ENCODE measurements at regions not wholly inside any gene's neighbourhood (a gene's known extent, or its start where the extent isn't known, plus 50 kb on each side); places are given as distances from the start of the nearest gene placed in this dataset.
"Not testable (repeated sequence)": the region's sequence is repeated elsewhere in the genome, so short reads cannot be mapped to it uniquely, and the experiment has no call there.

DNA sequence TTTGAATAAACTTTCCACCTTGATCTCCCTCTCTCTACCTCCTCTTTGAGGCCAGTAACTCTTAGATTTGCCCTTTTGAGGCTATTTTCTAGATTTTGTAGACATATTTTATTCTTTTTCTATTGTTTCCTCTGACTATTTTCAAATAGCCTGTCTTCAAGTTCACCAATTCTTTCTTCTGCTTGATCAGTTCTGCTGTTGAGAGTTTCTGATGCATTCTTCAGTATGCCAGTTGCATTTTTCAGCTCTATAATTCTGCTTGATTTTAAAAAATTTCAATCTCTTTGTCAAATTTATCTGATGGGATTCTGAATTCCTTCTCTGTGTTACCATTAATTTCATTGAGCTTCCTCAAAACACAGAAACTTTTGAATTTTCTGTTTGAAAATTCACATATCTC is 257.5 kb downstream of the HAPSTR1 start:
- no peak for DNase-seq

DNA sequence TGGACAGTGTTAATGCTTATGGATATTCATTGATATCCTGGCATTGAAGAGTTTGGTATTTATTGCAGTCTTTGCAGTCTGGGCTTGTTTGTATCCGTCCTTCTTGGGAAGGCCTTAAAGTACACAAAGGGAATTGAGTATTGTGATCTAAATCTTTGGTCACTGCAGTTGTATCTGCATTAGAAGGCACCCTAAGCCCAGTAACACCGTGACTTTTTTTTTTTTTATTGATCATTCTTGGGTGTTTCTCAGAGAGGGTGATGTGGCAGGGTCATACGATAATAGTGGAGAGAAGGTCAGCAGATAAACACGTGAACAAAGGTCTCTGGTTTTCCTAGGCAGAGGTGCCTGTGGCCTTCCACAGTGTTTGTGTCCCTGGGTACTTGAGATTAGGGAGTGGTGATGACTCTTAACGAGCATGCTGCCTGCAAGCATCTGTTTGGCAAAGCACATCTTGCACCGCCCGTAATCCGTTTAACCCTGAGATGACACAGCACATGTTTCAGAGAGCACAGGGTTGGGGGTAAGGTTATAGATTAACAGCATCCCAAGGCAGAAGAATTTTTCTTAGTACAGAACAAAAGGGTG is 258.0 kb downstream of the HAPSTR1 start:
- DNase-seq = not testable (repeated sequence)

DNA sequence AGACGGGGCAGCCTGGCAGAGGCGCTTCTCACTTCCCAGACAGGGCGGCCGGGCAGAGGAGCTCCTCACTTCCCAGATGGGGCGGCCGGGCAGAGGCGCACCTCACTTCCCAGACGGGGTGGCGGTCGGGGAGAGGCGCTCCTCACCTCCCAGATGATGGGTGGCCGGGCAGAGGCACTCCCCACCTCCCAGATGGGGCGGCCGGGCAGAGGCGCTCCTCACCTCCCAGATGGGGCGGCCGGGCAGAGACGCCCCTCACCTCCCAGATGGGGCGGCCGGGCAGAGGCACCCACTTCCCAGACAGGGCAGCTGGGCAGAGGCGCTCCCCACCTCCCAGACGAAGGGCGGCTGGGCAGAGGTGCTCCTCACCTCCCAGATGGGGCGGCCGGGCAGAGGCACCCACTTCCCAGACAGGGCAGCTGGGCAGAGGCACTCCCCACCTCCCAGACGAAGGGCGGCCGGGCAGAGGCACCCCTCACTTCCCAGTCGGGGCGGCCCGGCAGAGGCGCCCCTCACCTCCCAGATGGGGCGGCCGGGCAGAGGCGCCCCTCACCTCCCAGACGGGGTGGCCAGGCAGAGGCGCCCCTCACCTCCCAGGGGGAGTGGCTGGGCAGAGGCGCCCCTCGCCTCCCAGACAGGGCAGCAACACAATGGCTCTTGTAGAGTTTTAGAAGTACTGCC is 258.8 kb downstream of the HAPSTR1 start:
- not testable (repeated sequence) for DNase-seq

DNA sequence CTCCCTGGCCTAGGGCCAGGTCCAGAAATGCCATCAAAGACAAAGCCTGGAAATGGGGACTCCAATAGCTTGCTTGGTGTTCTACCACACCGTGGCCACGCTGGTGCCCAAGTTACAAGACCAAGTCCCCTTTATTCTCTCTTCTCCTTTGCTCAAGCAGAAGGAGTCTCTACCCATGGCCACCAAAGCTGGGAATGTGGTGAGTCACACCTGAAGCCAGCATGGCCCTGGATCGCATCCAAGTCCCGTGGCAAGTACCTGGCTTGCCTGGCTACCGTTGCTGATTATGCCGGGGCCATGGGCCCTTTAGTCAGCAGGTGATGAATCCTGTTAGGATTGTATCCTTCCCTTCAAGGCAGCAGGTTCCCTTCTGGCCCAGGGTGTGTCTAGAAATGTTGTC is 260.0 kb downstream of the HAPSTR1 start:
- DNase-seq = no peak

DNA sequence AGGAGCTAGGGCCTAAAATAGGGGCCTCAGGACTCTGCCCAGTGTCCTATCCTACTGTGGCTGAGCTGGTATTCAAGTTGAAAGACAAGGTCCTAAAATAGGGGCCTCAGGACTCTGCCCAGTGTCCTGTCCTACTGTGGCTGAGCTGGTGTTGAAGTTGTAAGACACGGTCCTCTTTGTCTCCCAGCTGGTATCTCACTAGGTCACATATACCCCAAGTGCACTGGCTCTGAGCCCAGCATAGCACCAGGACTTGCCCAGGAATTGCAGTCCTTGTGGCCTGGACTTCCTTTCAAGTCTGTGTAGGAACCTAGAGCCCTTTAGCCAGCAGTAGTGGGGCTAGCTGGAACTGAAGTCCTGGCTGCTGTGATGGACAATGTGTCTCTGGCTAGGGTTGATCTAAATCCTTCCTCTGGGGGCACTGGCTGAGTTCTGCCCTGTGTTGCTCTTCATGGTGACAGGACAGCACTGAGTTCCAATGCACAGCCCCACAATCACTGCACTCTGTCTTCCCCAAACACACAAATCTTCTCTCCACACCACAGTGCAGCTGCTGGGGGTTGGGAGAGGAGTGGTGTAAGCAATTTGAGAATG is 260.5 kb downstream of the HAPSTR1 start:
- DNase-seq = no peak

DNA sequence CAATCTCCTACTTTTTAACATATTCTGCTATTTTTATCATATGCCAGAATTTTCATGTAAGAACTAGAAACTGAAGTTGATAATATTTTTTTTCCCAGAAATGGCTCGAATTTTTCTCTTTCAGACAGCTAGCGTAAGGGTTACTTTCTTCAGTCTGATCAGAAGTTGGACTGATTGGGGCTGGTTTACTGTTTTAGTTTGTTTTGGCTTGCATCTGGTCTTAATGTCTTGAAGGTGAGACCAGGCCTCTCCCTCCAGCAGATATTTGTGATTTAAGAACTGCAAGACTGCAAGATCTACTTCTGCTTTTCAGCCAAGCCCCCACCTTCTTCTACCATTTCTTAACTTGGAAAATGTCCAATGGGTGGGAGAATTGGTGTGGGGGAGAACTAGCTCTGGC is 266.4 kb downstream of the HAPSTR1 start:
- DNase-seq = no peak

DNA sequence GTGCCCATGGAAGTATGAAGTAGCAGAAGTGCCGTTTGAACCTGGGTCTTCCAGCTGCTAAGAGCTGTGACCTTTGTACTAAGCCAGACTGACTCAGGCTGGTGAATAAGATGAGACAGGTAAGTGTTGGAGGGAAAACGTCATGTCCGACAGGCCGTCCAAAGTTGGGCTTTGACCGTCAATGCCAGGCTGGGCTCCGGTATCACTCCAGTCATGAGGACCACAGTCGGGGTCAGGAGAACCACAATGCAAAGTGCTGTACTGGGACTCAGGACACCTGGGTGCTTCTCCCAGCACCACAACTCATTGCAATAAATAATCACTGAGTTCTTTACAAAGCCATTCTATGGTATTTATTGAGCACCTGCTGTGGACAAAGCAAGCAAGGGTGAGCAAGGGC is 268.6 kb downstream of the HAPSTR1 start:
- DNase-seq = no peak

DNA sequence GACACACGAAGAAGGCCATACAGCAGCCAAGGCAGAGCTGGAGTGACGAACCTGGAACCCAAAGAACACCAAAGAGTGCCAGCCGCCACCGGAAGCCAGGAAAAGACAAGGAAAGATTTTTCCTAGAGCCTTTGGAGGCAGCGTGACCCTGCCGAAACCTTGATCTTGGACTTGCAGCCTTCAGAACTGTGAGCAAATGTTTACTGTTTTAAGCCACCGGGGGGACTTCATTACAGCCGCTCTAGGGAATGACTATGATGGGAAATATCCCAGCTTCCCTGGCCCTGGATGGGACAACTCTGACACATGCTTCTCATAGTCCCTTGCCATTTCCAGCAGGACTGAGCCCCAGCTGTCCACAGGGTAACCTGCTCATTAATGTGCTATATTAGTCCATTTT is 270.6 kb downstream of the HAPSTR1 start:
- DNase-seq = no peak

DNA sequence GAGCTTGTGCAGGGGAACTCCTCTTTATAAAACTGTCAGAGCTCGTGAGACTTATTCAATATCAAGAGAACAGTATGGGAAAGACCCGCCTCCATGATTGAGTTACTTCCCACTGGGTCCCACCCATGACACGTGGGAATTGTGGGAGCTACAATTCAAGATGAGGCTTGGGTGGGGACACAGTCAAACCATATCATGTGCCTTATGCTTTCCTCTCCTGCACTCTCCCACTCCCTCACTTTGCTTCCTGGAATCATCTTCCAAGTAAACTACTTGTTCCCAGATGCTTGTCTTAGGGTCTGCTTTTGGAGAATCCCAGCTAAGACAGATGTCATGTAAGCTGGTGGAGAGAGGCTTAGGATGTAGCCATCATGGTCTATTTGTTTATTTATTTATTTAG is 271.2 kb downstream of the HAPSTR1 start:
- no peak for DNase-seq

DNA sequence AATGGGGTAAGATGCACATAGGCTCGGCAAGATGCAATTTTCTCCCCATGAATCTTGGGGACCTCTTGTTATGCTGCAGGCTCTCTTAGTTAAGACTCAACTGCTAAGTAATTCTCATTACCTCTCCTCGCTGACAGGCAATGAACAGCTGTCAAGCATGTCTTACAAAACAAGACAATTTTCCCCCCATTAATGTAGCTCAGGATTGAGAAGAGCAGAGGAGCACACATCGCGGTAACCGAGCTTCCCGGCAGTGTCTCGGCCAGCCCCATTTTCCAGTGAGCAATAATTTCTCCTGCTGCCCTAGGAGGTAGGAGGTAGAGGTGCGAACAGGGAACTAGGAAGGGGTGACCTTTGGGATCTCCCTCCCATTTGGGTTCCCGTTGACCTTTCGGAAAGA is 272.1 kb downstream of the HAPSTR1 start:
- no peak for DNase-seq

DNA sequence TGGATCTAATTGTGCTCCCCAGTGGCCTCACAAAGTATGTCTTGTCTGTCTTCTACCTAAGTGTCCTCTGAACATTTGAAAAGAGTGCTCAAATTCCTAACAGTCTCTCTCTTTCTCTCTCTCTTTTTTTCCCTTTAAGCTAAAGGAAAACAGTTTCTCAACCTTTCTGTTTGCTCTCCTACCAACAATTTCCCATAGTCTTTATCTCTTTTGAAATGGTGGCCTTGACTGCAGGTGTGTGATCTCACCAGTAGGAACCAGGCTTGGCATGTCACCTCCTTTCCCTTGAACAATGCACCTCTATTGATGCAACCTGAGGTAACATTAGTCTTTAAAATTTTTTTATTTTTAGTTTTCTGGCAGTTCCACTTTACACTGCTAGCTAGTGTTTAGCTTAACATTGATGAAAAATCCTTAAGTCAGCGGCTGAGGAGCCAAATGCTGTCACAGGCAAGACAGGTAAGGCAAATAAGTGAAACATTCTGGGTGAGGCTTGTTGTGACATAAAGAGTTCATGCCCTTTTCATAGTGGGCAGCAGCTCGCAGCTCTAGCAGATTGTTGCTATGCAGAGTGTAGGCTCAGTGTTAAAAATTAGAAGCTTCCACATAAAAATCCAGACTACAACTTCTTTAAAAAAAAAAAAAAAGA is 273.4 kb downstream of the HAPSTR1 start:
- no peak for DNase-seq

DNA sequence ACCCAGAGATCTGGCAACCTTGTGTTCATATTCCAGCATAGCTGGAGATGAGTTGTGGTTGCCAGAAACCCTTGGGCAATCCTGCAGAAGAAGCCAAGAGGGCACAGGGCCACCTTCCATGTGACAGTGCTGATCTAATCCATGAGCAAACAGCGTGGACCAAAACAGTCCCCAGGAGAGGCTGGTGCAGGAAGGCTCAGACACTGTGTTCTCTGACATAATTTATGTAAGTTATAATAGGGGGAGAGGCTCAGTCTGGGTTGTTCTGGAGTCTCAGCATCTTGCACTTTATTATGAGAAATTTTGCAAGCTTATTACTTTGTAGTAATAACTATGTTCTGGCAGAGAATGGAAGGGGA is 273.9 kb downstream of the HAPSTR1 start:
- no peak for DNase-seq

DNA sequence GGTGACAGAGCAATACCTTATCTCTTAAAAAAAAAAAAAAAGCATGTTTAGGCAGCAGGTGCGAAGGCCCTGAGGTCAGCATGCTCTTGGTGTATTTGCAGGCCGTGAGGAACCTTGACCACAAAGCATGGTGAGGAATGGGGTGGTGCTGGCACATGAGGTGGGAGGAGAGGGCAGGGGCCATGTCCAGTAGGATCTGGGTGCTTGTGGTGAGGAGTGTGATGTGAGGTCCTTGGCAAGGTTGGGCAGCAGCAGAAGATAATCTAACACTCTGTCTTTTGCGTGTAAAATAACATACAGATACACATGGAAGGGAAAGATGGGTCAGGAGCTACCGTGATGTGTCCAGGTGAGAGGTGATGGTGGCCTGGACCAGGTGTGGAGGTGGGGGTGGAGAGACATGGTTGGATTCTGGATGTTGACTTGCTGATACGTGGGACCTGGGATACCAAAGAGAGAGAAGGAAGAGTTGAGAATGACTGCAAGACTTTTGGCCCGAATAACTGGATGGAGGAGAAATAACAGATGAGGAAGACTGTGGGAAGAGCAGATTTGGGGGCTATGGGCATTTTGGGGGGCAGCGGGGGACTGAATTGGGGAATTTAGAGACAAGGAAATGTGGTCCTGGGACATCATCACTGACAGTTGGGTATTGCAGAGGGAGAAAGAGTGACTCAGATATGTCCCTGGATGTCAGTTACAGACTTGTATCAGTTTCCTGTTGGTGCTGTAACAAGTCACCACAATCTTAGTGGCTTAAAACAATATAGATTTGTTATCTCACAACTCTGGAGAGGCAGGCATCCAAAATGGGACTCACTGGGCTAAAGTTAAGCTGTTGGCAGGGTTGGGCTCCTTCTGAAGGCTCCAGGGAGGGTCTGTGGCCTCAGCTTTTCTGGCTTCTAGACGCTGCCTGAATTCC is 274.9 kb downstream of the HAPSTR1 start:
- DNase-seq = no peak

DNA sequence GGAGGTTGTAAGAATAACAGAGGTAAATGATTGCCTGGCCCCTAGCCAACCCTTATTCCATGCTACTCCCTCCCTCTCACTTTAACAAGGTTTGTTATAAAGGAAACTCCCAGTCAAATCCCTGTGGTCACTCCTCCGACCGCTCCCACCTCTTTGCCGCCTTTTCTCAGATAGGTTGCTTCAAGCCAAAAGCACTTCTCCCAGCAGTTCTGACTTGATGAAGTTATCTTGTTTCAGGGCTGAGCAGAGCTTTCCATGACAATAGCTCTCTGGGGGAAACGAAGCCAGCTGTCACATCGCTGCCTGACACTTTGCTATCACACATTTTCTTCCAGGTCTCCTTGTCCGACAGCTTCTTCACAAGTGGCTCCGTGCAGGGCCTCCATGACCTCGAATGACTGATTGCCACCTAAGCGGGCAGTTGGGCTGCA is 278.6 kb downstream of the HAPSTR1 start:
- no peak for DNase-seq

DNA sequence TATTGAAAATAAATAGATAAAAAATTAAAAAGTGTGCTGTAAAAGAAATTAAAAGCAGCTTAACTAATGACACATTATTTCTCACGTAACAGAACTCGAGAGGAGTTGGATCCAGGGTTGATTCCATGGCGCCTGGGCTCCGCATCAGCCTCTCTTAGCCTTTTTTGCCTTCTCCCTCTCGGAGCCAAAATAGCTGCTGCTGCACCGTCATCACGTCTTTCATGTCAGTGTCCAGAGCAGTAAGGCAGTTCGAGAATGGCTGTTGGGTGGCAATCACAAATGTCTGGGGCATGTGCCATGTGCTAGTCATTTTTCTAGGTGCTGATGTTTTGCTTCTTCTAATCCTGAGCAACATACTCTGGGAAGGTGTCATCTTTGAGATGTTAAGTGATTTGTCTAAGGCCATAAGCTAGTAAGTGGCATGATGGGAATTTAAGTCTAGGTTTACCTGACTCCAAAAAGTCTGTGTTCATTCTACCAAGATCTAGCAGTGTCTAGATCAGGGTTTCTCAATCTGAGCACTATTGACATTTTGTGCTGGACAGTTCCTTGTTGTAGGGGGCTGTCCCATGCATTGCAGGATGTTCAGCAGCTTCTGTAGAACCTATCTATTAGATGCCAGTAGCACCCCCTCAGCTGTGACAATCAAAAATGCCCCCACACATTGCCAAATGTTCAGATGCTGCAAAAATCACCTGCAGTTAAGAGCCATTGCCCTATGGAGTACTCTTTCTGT is 280.4 kb downstream of the HAPSTR1 start:
- no peak for DNase-seq

DNA sequence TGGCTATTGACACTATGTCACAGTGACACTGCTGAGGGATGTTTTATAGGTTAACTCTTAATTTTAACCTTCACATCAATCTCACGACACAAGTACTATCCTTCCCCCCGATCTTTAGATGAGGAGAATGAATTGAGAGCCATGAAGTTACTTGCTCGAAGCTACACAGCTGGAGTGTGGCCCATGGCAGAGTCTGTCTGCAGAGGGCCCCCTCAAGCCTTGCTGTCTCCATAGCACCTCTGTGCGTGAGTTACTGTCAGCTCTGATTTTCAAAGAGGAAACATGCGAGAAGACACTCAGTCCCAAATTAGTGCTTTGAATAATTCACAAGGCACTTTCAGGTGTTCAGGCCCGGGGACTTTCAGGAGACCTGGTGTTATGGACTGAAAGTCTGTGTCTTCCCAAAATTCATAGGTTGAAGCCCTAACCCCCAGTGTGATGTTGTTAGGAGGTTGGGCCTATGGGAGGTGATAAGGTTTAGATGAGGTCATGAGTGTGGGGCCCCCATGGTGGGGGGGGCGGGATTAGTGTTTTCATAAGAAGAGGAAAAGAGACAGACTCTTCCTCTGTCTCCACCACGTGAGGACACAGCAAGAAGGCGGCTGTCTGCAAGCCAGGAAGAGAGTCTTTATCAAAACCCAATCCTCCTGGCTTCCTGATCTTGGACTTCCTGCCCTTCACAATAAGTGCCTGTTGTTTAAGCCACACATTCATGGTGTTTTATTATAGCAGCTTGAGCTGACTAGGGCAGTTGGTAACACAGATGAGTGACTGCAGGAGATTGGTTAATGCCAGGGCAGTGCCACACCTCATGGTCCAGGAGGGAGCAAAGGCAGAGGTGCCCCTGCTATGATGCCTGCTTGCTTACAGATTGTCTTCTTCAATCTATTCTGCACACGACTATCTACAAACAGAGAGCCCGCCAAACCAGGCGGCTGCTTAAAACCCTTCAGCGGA is 281.8 kb downstream of the HAPSTR1 start:
- no peak for DNase-seq

DNA sequence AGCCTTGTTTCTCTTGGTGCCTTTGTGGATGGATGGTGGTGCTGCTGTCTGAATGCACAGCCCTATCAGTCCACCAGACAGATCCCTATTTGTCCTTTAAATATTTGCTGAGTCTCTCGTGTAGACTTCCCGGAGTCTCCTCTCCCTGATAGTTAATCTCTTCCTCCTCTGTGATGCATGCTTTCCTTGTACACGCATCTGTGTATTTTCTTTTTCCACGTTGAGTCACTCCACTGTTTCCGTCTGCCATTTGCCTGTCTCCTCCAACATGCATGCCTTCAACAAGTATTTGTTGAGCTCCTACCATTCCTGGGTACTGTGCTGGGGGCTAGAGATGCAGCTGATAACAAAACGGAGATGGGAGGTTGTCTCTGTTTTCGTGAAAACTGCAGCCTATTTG is 282.6 kb downstream of the HAPSTR1 start:
- DNase-seq = no peak

DNA sequence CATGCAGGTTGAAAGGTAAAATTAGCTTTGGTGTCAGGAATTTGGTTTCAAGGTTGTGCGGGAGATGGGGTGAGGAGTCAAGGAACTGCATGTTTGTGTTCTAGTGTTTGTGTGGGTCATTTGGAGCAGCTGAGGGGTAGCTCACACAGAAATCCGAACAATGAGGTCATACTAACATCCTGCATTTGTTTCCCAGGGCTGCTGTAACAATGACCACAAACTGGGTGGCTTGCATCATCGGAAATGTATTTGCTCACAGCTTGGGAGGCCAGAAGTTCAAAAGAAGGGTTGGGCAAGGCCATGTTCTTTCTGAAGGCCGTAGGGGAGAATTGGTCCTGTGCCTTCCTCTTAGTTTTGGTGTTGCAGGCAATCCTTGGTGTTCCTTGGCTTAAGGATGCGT is 287.4 kb downstream of the HAPSTR1 start:
- DNase-seq = no peak

DNA sequence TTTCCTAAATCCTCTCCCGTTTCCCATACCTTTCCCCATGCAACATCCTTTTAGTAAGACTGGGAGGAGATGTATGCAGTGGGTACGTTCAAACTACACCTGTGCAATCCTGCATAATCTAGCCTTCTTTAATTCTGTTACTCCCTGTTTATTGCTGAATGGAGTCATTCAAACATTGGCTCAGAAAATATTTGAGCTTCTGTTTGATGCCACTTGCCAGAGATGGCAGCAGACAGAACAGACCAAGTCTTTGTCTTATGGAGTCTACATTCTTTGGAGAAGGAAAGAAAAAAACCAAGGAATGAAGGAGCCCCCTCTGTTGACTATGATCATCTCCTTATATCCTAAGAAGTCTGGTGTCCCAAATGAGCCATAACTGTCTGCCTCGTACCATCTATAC is 288.8 kb downstream of the HAPSTR1 start:
- DNase-seq = no peak

DNA sequence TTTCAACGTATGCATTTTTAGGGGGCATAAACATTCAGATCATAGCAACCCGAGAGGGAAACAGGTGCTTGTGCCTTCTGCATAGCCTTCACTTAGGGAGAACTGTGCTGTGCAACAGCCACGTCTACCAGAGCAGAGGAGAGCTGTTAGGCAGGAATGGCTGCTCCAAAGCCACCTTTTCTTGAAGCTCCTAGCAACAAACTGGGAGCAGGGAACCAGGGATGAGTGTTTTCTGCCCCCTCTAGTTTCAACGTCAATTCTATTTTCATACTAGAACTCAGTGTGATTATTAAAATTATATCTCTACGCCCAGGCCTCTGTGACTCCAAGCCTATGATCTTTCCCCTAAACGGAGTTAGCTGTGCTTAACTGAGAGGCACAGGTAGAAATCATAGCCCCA is 290.0 kb downstream of the HAPSTR1 start:
- no peak for DNase-seq

DNA sequence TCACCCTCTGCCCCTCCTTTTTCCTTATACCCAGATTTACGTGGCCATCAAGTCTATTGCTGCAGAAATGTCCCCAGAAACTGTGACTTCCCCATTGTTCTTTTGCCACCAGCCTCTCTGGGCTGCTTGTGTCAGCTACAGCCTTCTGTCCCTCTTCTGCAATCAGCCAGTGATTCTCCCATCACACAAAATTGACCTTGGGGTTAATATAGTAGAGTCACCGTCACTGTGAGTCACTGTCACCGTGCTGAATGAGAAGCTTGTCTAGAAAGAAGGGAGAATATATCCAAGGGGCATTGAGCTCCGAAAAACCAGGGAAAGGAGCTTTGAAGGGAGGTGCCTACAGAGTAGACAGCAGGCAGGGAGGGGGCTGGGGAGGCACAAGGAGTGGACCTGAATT is 290.5 kb downstream of the HAPSTR1 start:
- DNase-seq = no peak
